Left ventricle myocardium inferior (tissue), 1 donor: ENCODE measurements at regions not wholly inside any gene's neighbourhood (a gene's known extent, or its start where the extent isn't known, plus 50 kb on each side); places are given as distances from the start of the nearest gene placed in this dataset.

Experiments used
- DNase-seq: peaks from one replicate; pipeline ENCODE4 v3.0.0-alpha.2; 2020
- H3K27ac ChIP-seq: fragments of 200-600 bp; replicated peaks from 2 replicates; pipeline ENCODE4 v1.8.0; 2021
- H3K27me3 ChIP-seq: fragments of 200-600 bp; 2 replicates; pipeline ENCODE4 v1.8.0; 2021; ENCODE audit warnings: low read depth
- H3K36me3 ChIP-seq: fragments of 200-600 bp; 2 replicates; pipeline ENCODE4 v1.8.0; 2021
- H3K4me1 ChIP-seq: fragments of 200-600 bp; 2 replicates; pipeline ENCODE4 v1.8.0; 2021
- H3K4me3 ChIP-seq: fragments of 200-600 bp; 2 replicates; pipeline ENCODE4 v1.8.0; 2021; ENCODE audit warnings: mild to moderate bottlenecking, moderate library complexity
- H3K9me3 ChIP-seq: fragments of 200-600 bp; replicated peaks from 2 replicates; pipeline ENCODE4 v1.8.0; 2021
- intact Hi-C: fragments of 100-400 bp; cut with micrococcal nuclease; formaldehyde crosslinking; loops from one replicate; pipeline ENCODE4 v1.11.0; 2022
- TF ChIP-seq, protein P1 (sequence below): fragments of 200-600 bp; IDR thresholded peaks from 2 replicates; pipeline ENCODE4 v1.8.0; 2021; ENCODE audit warnings: antibody characterized with exemption, mild to moderate bottlenecking, borderline replicate concordance
- donor health status: DM: no; HTN: yes; CAD: no; lungs with severe emphysema.

DNA sequence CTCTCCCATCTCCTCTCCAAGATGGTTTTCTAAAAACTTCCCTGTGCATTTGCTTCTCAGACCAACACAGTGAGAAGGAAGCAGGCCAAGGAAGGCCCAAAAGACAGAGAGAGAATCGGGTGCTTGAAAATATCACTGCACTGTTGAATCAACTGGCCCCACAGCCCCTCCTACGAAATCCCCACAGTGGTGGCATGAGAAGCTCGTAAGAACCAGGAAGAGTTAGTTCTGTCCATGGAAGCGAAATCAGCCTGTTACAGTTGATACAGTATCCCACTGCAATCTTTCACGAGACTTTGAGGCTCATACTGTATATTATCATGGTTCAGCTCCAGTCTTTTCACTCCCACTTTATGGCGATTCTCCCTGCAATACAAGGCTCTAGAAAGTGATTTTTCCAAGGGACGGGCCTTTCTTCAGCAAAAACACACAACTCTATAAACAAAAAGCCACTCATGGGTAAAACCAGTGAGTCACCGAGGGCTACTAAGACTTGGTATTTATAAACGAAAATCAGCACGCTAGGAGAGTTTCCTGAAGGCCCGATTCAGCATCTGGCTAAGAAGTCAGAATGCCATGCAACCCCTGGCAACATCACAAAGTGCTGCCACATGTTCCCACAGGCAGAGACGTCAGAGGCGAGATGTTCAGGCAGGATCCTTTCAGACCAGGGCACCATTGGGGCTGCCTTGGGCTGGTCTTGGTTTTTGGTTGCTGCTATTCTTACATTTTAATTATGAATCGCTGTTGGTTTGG lies 185.7 kb downstream of the IRX5 start:
- Histone ChIP-seq H3K9me3 (no peaks in the 10 kb centered on the region), H3K4me1 (no peaks in the 10 kb centered on the region), H3K4me3 (no peak overlapping the region), H3K27ac (no peak overlapping the region), H3K27me3 (no peaks in the 10 kb centered on the region), H3K36me3 (no peaks in the 10 kb centered on the region)
- intact Hi-C loops = no loop called here
- no peak for DNase-seq
- TF ChIP-seq, protein P1, sequence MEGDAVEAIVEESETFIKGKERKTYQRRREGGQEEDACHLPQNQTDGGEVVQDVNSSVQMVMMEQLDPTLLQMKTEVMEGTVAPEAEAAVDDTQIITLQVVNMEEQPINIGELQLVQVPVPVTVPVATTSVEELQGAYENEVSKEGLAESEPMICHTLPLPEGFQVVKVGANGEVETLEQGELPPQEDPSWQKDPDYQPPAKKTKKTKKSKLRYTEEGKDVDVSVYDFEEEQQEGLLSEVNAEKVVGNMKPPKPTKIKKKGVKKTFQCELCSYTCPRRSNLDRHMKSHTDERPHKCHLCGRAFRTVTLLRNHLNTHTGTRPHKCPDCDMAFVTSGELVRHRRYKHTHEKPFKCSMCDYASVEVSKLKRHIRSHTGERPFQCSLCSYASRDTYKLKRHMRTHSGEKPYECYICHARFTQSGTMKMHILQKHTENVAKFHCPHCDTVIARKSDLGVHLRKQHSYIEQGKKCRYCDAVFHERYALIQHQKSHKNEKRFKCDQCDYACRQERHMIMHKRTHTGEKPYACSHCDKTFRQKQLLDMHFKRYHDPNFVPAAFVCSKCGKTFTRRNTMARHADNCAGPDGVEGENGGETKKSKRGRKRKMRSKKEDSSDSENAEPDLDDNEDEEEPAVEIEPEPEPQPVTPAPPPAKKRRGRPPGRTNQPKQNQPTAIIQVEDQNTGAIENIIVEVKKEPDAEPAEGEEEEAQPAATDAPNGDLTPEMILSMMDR = no peak

DNA sequence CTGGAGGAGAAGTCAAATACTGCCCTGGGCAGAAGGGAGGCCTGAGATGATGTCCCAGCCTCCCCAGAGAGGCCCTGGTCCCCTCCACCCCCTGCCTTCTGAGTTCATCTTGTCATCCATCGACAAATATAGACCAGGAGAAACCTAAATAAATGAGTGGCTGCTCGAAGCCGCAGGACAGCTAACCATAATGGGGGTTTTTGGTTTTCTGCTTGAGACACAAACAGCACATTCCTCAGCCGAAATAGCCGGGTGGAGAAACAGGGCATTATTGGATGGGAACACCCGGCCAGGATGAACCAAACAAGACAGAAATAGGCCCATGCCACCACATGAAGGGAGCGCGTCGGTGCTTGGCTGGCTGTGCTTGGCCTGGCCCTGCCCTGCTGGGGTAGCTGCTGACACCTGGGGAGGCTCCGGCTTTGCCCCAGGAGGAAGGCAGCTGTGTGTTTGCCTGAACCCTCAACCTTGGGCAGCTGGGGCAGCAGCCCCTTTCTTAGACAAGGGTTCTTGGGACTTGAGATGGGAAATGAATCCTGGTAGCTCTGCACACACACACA lies 188.1 kb downstream of the IRX5 start:
- intact Hi-C loops = no loop called here

DNA sequence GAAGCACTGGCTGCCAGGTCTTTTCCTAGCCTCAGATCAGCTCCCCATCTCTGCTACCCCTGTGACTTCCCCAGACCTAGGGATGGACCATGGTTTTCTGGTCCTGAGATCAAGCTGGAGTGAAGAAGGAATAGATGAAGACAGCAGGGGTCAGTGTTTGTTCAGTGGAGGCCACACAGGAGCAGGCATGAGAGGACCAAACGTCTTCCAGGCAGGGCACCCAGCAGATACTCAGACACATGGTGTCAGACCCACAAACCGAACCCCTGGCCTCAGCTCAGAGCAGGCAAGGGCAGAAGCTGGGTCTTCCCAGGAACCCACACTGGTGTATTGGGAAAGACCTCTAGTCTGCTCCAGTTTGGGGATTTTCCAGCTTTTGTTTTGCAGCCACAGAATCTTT lies 189.7 kb downstream of the IRX5 start:
- Histone ChIP-seq H3K4me1 (no peaks in the 10 kb centered on the region), H3K9me3 (peaks cover 18% of the 10 kb centered on the region), H3K27me3 (peaks cover 7% of the 10 kb centered on the region), H3K4me3 (no peak overlapping the region), H3K27ac (no peak overlapping the region), H3K36me3 (no peaks in the 10 kb centered on the region)
- DNase-seq = no peak
- intact Hi-C loops = no loop called here
- TF ChIP-seq, protein P1 = no peak

More for the DNA sequence above, 188.1 kb downstream of the IRX5 start:
- no peak for DNase-seq
- peaks cover 15% of the 10 kb centered on the region for H3K9me3 ChIP-seq
- no peak overlapping the region for H3K27ac ChIP-seq
- no peak overlapping the region for H3K4me3 ChIP-seq
- TF ChIP-seq, protein P1 = no peak
- H3K4me1 ChIP-seq = no peaks in the 10 kb centered on the region
- H3K27me3 ChIP-seq = peaks cover 7% of the 10 kb centered on the region
- no peaks in the 10 kb centered on the region for H3K36me3 ChIP-seq

DNA sequence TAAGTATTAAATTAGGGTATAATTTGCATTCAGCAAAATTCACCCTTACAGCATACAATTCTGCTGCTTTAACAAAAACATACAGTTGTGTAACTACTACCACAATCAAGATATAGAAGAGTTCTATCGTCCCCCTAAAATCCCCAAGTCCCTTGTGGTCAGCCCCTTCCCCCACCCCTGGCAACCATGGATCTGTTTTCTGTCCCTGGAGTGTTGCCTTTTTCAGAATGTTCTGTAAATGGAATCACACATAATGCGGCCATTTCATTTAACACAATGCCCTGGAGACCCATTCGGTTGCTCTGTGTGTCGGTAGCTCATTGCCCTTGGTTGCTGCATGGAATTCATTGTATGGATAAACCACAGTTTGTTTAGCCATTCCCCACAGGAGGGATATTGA lies 190.2 kb downstream of the IRX5 start:
- intact Hi-C loops = no loop called here
- TF ChIP-seq, protein P1 = no peak

DNA sequence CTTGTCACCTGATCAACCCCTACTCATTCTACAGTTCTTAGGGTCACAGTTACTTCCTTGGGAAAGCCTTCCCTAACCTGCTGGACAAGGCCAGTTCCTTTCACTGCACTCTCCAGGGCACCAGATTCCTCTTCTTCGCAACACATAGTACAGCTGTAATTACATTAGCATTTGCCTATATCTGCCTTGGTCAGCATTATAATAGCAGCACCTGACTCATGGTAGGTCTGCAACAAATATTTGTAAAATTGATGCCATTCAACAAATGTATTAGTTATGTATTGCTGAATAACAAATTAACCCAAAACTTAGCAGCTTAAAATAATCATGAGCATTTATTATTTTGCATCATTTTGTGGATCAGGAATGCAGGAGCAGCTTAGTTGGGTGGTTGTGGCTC lies 193.0 kb downstream of the IRX5 start:
- Histone ChIP-seq H3K27ac (no peak overlapping the region), H3K36me3 (no peaks in the 10 kb centered on the region), H3K9me3 (peaks cover 18% of the 10 kb centered on the region), H3K4me1 (no peaks in the 10 kb centered on the region), H3K4me3 (no peak overlapping the region), H3K27me3 (peaks cover 22% of the 10 kb centered on the region)
- intact Hi-C loops = no loop called here
- DNase-seq = no peak
- TF ChIP-seq, protein P1 = no peak

More for the DNA sequence above, 190.2 kb downstream of the IRX5 start:
- Histone ChIP-seq H3K27ac (no peak overlapping the region), H3K27me3 (peaks cover 7% of the 10 kb centered on the region), H3K36me3 (no peaks in the 10 kb centered on the region), H3K9me3 (peaks cover 18% of the 10 kb centered on the region), H3K4me1 (no peaks in the 10 kb centered on the region), H3K4me3 (no peak overlapping the region)
- no peak for DNase-seq
